H1 (cell line): ENCODE measurements at regions not wholly inside any gene's neighbourhood (a gene's known extent, or its start where the extent isn't known, plus 50 kb on each side); places are given as distances from the start of the nearest gene placed in this dataset.

Source experiments
- CTCF ChIA-PET: fragments of 300-600 bp; sonication (Branson Sonifier 250); formaldehyde crosslinking; loops from one replicate; lab custom pipeline; 2021; ENCODE audit not compliant: partially characterized antibody; lab: Charles Lee
- POLR2A ChIA-PET: fragments of 300-600 bp; sonication (Branson Sonifier 250); formaldehyde crosslinking; loops from one replicate; lab custom pipeline; 2021; ENCODE audit warnings: inconsistent platforms; ENCODE audit not compliant: partially characterized antibody; lab: Charles Lee
- DNase-seq, 2 experiments: peaks; one replicate each; pipeline versions ENCODE4 v3.0.0 to v3.0.0-alpha.2; 2010 to 2022; ENCODE audit warnings: low spot score in 2 of 2, low read depth in 1 of 2, mixed read lengths in 1 of 2
- FAIRE-seq: peaks from 2 replicates; lab custom pipeline; 2011; peaks lifted over from hg19 to GRCh38; lab: Jason Lieb, UNC
- H2AFZ ChIP-seq: 2 replicates; pipeline ENCODE4 v1.8.1; 2012; ENCODE audit warnings: low read length, inconsistent platforms
- H2AK5ac ChIP-seq: 2 replicates; pipeline ENCODE4 v1.6.1; 2013; ENCODE audit warnings: low read depth, low read length
- H2BK120ac ChIP-seq: replicated peaks from 2 replicates; pipeline ENCODE3; 2013; ENCODE audit warnings: low read depth, low read length, inconsistent platforms
- H2BK12ac ChIP-seq: 2 replicates; pipeline ENCODE4 v1.6.1; 2013; ENCODE audit warnings: low read depth, low read length
- H2BK15ac ChIP-seq: 2 replicates; pipeline ENCODE4 v1.6.1; 2013; ENCODE audit warnings: low read length
- H2BK20ac ChIP-seq: 2 replicates; pipeline ENCODE4 v1.6.1; 2013; ENCODE audit warnings: low read length
- H2BK5ac ChIP-seq: 2 replicates; pipeline ENCODE4 v1.6.1; 2013; ENCODE audit warnings: low read depth, low read length
- H3K14ac ChIP-seq: 2 replicates; pipeline ENCODE4 v1.6.1; 2013; ENCODE audit warnings: inconsistent platforms; ENCODE audit not compliant: insufficient read length
- H3K18ac ChIP-seq: 2 replicates; pipeline ENCODE4 v1.6.1; 2013; ENCODE audit warnings: low read length; ENCODE audit errors: extremely low read depth
- H3K23ac ChIP-seq: 2 replicates; pipeline ENCODE4 v1.6.1; 2013; ENCODE audit warnings: inconsistent platforms; ENCODE audit not compliant: insufficient read length
- H3K23me2 ChIP-seq: 2 replicates; pipeline ENCODE4 v1.6.1; 2013; ENCODE audit warnings: low read depth, low read length
- H3K27ac ChIP-seq: 2 replicates; pipeline ENCODE4 v1.6.1; 2011; ENCODE audit warnings: low read depth, low read length, inconsistent platforms
- H3K27me3 ChIP-seq, 4 experiments: replicated peaks in 1 of 4; 1 replicate in 1 of 4; 2 replicates in 3 of 4; pipeline versions ENCODE4 v1.6.1 to v1.8.1; 2011 to 2013; ENCODE audit warnings: low read length in 3 of 4, mild to moderate bottlenecking in 3 of 4, inconsistent platforms in 2 of 4, mixed read lengths in 2 of 4, moderate library complexity in 1 of 4; ENCODE audit not compliant: control insufficient read depth in 3 of 4, insufficient read depth in 3 of 4; ENCODE audit errors: extremely low read depth in 1 of 4
- H3K36me3 ChIP-seq, 4 experiments: 2 replicates each; pipeline versions ENCODE4 v1.6.1 to v1.8.1; 2011 to 2013; ENCODE audit warnings: mild to moderate bottlenecking in 4 of 4, low read length in 3 of 4, moderate library complexity in 2 of 4, control low read depth in 1 of 4, inconsistent platforms in 1 of 4; ENCODE audit not compliant: insufficient read depth in 4 of 4, control insufficient read depth in 2 of 4
- H3K4ac ChIP-seq: replicated peaks from 2 replicates; pipeline ENCODE3; 2013; ENCODE audit warnings: low read length, low read depth, mixed read lengths, inconsistent platforms; ENCODE audit not compliant: insufficient read length
- H3K4me1 ChIP-seq, 4 experiments: replicated peaks in 1 of 4; 1 replicate in 1 of 4; 2 replicates in 3 of 4; pipeline versions ENCODE4 v1.6.1 to v1.8.1; 2011 to 2013; ENCODE audit warnings: low read length in 3 of 4, inconsistent platforms in 2 of 4, mixed read lengths in 1 of 4; ENCODE audit not compliant: insufficient read depth in 4 of 4, control insufficient read depth in 3 of 4
- H3K4me2 ChIP-seq, 2 experiments: 2 replicates each; pipeline versions ENCODE4 v1.6.1 to v1.8.1; 2011 to 2013; ENCODE audit warnings: low read depth in 2 of 2, low read length in 2 of 2, control low read depth in 1 of 2, inconsistent platforms in 1 of 2, mild to moderate bottlenecking in 1 of 2; ENCODE audit not compliant: insufficient read depth in 1 of 2
- H3K4me3 ChIP-seq, 4 experiments: fragments of 200-600, 300-600 bp in 1 of 4; sonication (generic), shearing (Covaris generic), sonication (Bioruptor Twin) in 1 of 4; 2 replicates each; pipeline versions ENCODE4 v1.5.1 to v1.8.1; 2011 to 2016; ENCODE audit warnings: low read length in 4 of 4, low read depth in 3 of 4, control low read depth in 2 of 4, inconsistent platforms in 2 of 4, mild to moderate bottlenecking in 2 of 4, mixed read lengths in 1 of 4, moderate library complexity in 1 of 4; ENCODE audit not compliant: insufficient read depth in 2 of 4; ENCODE audit errors: extremely low read depth in 1 of 4
- H3K56ac ChIP-seq: replicated peaks from 2 replicates; pipeline ENCODE3; 2013; ENCODE audit warnings: low read depth, mild to moderate bottlenecking, mixed read lengths, low read length, inconsistent platforms; ENCODE audit not compliant: insufficient read length
- H3K79me1 ChIP-seq: 2 replicates; pipeline ENCODE4 v1.6.1; 2013; ENCODE audit warnings: low read depth, low read length, control low read depth
- H3K79me2 ChIP-seq, 2 experiments: 2 replicates each; pipeline versions ENCODE4 v1.6.1 to v1.8.1; 2012 to 2013; ENCODE audit warnings: low read length in 2 of 2, mild to moderate bottlenecking in 2 of 2, inconsistent platforms in 1 of 2; ENCODE audit not compliant: insufficient read depth in 2 of 2, control insufficient read depth in 1 of 2
- H3K9ac ChIP-seq, 4 experiments: replicated peaks in 1 of 4; 1 replicate in 1 of 4; 2 replicates in 3 of 4; pipeline versions ENCODE4 v1.6.1 to v1.8.1; 2011 to 2013; ENCODE audit warnings: low read depth in 3 of 4, low read length in 3 of 4, control low read depth in 2 of 4, mild to moderate bottlenecking in 2 of 4, moderate library complexity in 2 of 4, inconsistent platforms in 1 of 4; ENCODE audit errors: extremely low read depth in 1 of 4
- H3K9me3 ChIP-seq, 2 experiments: 2 replicates each; pipeline versions ENCODE4 v1.6.1 to v1.8.1; 2012 to 2013; ENCODE audit warnings: mild to moderate bottlenecking in 2 of 2, moderate library complexity in 2 of 2, control low read depth in 1 of 2, inconsistent platforms in 1 of 2, low read depth in 1 of 2, low read length in 1 of 2, mixed read lengths in 1 of 2; ENCODE audit not compliant: insufficient read depth in 2 of 2
- H4K20me1 ChIP-seq, 2 experiments: replicated peaks in 1 of 2; 2 replicates each; pipeline versions ENCODE3 to v1.8.1; 2011 to 2013; ENCODE audit warnings: inconsistent platforms in 2 of 2, low read length in 2 of 2, mild to moderate bottlenecking in 1 of 2; ENCODE audit not compliant: insufficient read depth in 2 of 2, control insufficient read depth in 1 of 2
- H4K5ac ChIP-seq: 2 replicates; pipeline ENCODE4 v1.6.1; 2013; ENCODE audit warnings: low read length, low read depth, mixed read lengths, inconsistent platforms; ENCODE audit not compliant: insufficient read length
- H4K8ac ChIP-seq: 2 replicates; pipeline ENCODE4 v1.8.0; 2013; ENCODE audit warnings: mild to moderate bottlenecking, moderate library complexity, low read length, inconsistent platforms; ENCODE audit not compliant: insufficient read depth; ENCODE audit errors: extremely low read depth
- H4K91ac ChIP-seq: replicated peaks from 2 replicates; pipeline ENCODE3; 2013; ENCODE audit warnings: low read length, mixed read lengths, inconsistent platforms; ENCODE audit not compliant: insufficient read length
- CHD7 ChIP-seq: fragments of 300-600 bp; sonication (generic); IDR thresholded peaks from 2 replicates; pipeline ENCODE4 v1.7.1; 2012; ENCODE audit warnings: low read length, moderate library complexity, mild to moderate bottlenecking, inconsistent platforms; ENCODE audit not compliant: insufficient replicate concordance
- WGBS, 2 experiments: shearing (Covaris generic) in 1 of 2; methylation state at CpG; one replicate each; pipeline versions ENCODE4 v1.1.6 to v1.1.7; 2013 to 2015; ENCODE audit warnings: low lambda C conversion rate in 2 of 2, mixed read lengths in 2 of 2, inconsistent platforms in 1 of 2, low coverage in 1 of 2, missing lambda C conversion rate in 1 of 2; ENCODE audit not compliant: insufficient replicate concordance in 2 of 2, insufficient coverage in 1 of 2, insufficient read length in 1 of 2; ENCODE audit errors: extremely low coverage in 1 of 2, missing lambda C conversion rate in 1 of 2; 5-methylcytosine and 5-hydroxymethylcytosine counted together

- no peak overlapping the region for H4K8ac ChIP-seq
- H3K9ac ChIP-seq, result no peak overlapping the region
- no peak for DNase-seq
- no peak overlapping the region for H3K4ac ChIP-seq
- no peaks in the 10 kb centered on the region for H3K9me3 ChIP-seq
- H3K14ac ChIP-seq, result no peak overlapping the region
- H2BK120ac ChIP-seq, result no peak overlapping the region
- no peak overlapping the region for H4K91ac ChIP-seq
- H3K79me2 ChIP-seq, result no peaks in the 10 kb centered on the region
- no peak overlapping the region for H4K5ac ChIP-seq
- WGBS, 2 experiments, result 88% methylated on average over 2 of the region's 2 CpGs; no CpG with 5 or more reads in 1 of the 2 experiments
- H4K20me1 ChIP-seq, result no peaks in the 10 kb centered on the region
- no peak overlapping the region for H3K56ac ChIP-seq
- H2AK5ac ChIP-seq, result no peak overlapping the region
- H3K27ac ChIP-seq, result no peak overlapping the region
- H3K27me3 ChIP-seq, result no peaks in the 10 kb centered on the region
- no peak overlapping the region for H3K4me3 ChIP-seq
- H3K4me1 ChIP-seq, result peaks cover 0 to 3% (median 1%) of the 10 kb centered on the region in 4 experiments; a peak in 2 of 7 replicates
- no peak overlapping the region for H2BK5ac ChIP-seq
- no peak overlapping the region for H3K4me2 ChIP-seq
- no peak overlapping the region for H3K18ac ChIP-seq
- no peak for FAIRE-seq
- no peak overlapping the region for H2BK15ac ChIP-seq
- H3K23me2 ChIP-seq, result no peaks in the 10 kb centered on the region
- H3K36me3 ChIP-seq, result no peaks in the 10 kb centered on the region
- no peak overlapping the region for H2BK20ac ChIP-seq
- no peak overlapping the region for H2BK12ac ChIP-seq
- no peak overlapping the region for H3K23ac ChIP-seq
- POLR2A ChIA-PET, result no interaction called here
- CTCF ChIA-PET, result interaction anchor here (1.0 to 1.2 kb wide), 3 partner anchors 85 to 366 kb away, joined by 3 to 4 read pairs (median 3); no protein-coding TSS in a partner anchor
- H3K79me1 ChIP-seq, result no peaks in the 10 kb centered on the region
- H2AFZ ChIP-seq, result no peak overlapping the region
- no peak for TF ChIP-seq CHD7
Observed at GRCh38 chr4:123198706-123199105, 197.9 kb upstream of the SPRY1 start.
